ENCODE measurements at regions not wholly inside any gene's neighbourhood (a gene's known extent, or its start where the extent isn't known, plus 50 kb on each side); places are given as distances from the start of the nearest gene placed in this dataset.

DNA sequence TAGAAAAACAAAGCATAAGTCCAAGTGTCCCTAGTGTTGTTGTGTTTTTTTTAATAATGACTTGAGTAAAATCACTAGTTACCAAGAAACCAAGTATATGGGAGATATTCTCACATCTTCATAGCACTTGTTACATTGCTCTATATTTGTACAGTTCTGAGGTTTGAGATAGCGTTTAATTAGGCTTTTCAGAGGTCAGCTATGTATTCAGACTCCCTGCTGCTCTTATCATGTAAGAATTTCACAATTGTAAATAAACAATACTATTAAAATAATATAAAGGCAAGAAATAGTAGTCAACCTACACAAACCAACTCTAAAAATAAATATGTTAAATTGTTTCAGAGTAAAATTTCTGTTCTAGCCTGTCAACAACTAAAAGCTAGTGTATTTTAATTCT lies 761.9 kb upstream of the FAM174A start (continued):
- TF ChIP-seq, protein P1, sequence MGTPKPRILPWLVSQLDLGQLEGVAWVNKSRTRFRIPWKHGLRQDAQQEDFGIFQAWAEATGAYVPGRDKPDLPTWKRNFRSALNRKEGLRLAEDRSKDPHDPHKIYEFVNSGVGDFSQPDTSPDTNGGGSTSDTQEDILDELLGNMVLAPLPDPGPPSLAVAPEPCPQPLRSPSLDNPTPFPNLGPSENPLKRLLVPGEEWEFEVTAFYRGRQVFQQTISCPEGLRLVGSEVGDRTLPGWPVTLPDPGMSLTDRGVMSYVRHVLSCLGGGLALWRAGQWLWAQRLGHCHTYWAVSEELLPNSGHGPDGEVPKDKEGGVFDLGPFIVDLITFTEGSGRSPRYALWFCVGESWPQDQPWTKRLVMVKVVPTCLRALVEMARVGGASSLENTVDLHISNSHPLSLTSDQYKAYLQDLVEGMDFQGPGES (IDR thresholded peaks at IDR 0.05; ENCODE audit: low read depth, low read length) = no peak
- TF ChIP-seq, protein P2, sequence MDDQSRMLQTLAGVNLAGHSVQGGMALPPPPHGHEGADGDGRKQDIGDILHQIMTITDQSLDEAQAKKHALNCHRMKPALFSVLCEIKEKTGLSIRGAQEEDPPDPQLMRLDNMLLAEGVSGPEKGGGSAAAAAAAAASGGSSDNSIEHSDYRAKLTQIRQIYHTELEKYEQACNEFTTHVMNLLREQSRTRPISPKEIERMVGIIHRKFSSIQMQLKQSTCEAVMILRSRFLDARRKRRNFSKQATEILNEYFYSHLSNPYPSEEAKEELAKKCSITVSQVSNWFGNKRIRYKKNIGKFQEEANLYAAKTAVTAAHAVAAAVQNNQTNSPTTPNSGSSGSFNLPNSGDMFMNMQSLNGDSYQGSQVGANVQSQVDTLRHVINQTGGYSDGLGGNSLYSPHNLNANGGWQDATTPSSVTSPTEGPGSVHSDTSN (IDR thresholded peaks at IDR 0.05) = no peak
- TF ChIP-seq RCOR1 (IDR thresholded peaks at IDR 0.05; ENCODE audit: low read length) = no peak
- TF ChIP-seq, protein P3, sequence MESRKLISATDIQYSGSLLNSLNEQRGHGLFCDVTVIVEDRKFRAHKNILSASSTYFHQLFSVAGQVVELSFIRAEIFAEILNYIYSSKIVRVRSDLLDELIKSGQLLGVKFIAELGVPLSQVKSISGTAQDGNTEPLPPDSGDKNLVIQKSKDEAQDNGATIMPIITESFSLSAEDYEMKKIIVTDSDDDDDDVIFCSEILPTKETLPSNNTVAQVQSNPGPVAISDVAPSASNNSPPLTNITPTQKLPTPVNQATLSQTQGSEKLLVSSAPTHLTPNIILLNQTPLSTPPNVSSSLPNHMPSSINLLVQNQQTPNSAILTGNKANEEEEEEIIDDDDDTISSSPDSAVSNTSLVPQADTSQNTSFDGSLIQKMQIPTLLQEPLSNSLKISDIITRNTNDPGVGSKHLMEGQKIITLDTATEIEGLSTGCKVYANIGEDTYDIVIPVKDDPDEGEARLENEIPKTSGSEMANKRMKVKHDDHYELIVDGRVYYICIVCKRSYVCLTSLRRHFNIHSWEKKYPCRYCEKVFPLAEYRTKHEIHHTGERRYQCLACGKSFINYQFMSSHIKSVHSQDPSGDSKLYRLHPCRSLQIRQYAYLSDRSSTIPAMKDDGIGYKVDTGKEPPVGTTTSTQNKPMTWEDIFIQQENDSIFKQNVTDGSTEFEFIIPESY (IDR thresholded peaks at IDR 0.05; ENCODE audit: borderline replicate concordance, low read depth) = no peak
- TF ChIP-seq MEF2A (IDR thresholded peaks at IDR 0.05; ENCODE audit: borderline replicate concordance, low read depth) = no peak
- TF ChIP-seq TCF12 (IDR thresholded peaks at IDR 0.05) = no peak
- TF ChIP-seq, protein P4, sequence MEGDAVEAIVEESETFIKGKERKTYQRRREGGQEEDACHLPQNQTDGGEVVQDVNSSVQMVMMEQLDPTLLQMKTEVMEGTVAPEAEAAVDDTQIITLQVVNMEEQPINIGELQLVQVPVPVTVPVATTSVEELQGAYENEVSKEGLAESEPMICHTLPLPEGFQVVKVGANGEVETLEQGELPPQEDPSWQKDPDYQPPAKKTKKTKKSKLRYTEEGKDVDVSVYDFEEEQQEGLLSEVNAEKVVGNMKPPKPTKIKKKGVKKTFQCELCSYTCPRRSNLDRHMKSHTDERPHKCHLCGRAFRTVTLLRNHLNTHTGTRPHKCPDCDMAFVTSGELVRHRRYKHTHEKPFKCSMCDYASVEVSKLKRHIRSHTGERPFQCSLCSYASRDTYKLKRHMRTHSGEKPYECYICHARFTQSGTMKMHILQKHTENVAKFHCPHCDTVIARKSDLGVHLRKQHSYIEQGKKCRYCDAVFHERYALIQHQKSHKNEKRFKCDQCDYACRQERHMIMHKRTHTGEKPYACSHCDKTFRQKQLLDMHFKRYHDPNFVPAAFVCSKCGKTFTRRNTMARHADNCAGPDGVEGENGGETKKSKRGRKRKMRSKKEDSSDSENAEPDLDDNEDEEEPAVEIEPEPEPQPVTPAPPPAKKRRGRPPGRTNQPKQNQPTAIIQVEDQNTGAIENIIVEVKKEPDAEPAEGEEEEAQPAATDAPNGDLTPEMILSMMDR (IDR thresholded peaks at IDR 0.05) = no peak
- no peak for TF ChIP-seq RFX5 (IDR thresholded peaks at IDR 0.05; ENCODE audit: low read length)
- no peak for TF ChIP-seq RAD21 (IDR thresholded peaks at IDR 0.05; ENCODE audit: low read length)
- TF ChIP-seq, protein P5, sequence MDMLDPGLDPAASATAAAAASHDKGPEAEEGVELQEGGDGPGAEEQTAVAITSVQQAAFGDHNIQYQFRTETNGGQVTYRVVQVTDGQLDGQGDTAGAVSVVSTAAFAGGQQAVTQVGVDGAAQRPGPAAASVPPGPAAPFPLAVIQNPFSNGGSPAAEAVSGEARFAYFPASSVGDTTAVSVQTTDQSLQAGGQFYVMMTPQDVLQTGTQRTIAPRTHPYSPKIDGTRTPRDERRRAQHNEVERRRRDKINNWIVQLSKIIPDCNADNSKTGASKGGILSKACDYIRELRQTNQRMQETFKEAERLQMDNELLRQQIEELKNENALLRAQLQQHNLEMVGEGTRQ (IDR thresholded peaks at IDR 0.05; ENCODE audit: borderline replicate concordance, low read depth, low read length) = no peak

DNA sequence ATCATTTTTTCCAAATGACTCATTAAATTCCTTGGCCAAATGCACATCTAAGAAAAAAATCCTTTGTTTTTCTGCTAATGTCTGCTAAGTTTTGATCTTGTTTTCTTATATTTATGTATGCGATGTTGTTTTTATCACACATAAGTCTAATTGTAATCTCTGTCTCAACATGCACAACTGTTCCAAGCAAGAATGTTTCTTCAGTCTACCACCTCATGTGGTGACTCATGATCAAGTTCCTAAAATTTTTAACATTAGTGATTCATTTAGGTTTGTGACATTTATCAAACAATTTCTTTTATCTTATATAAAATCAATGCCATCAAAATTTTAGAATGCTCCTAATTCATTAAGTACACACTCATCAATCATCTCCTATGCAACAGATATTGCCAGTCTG lies 763.9 kb upstream of the FAM174A start:
- H2AFZ ChIP-seq (ENCODE audit: low read depth) = no peak overlapping the region
- no peaks in the 10 kb centered on the region for H3K9me3 ChIP-seq
- H3K9me2 ChIP-seq = no peaks in the 10 kb centered on the region
- CTCF ChIA-PET = no interaction called here
- no peaks in the 10 kb centered on the region for H3K4me1 ChIP-seq (ENCODE audit: control insufficient read depth in 1 of 2, insufficient read depth in 2 of 2, low read depth in 1 of 2, low read length in 1 of 2)
- WGBS (ENCODE audit: low lambda C conversion rate) = 47% methylated on average over 1 of the region's 1 CpG
- no peak overlapping the region for H3K9ac ChIP-seq
- no peak for DNase-seq
- H4K20me1 ChIP-seq (ENCODE audit: insufficient read depth) = no peaks in the 10 kb centered on the region
- no peaks in the 10 kb centered on the region for H3K27me3 ChIP-seq (ENCODE audit: insufficient read depth)
- no peak overlapping the region for H3K4me3 ChIP-seq (ENCODE audit: low read depth in 2 of 2, low read length in 1 of 2)
- POLR2A ChIA-PET = no interaction called here
- no peaks in the 10 kb centered on the region for H3K36me3 ChIP-seq (replicated peaks in 1 of 2; ENCODE audit: control insufficient read depth in 1 of 2, insufficient read depth in 2 of 2, low read length in 1 of 2)
- H3K79me2 ChIP-seq (ENCODE audit: insufficient read depth) = no peaks in the 10 kb centered on the region
- no peak overlapping the region for H3K4me2 ChIP-seq
- H3K27ac ChIP-seq (ENCODE audit: low read depth in 2 of 2, low read length in 1 of 2) = no peak overlapping the region
- H3F3A ChIP-seq (replicated peaks; ENCODE audit: insufficient read depth) = no peaks in the 10 kb centered on the region
- TF ChIP-seq, protein P6, sequence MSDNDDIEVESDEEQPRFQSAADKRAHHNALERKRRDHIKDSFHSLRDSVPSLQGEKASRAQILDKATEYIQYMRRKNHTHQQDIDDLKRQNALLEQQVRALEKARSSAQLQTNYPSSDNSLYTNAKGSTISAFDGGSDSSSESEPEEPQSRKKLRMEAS (IDR thresholded peaks at IDR 0.05; ENCODE audit: low read depth) = no peak
- TF ChIP-seq FOXM1 (IDR thresholded peaks at IDR 0.05; ENCODE audit: low read depth) = no peak
- TF ChIP-seq YY1 (IDR thresholded peaks at IDR 0.05; ENCODE audit: low read depth) = no peak
- TF ChIP-seq CHD2 (IDR thresholded peaks at IDR 0.05; ENCODE audit: low read length, partially characterized antibody) = no peak
- no peak for TF ChIP-seq TAF1 (IDR thresholded peaks at IDR 0.05; ENCODE audit: borderline replicate concordance, low read depth, low read length)
- TF ChIP-seq, protein P7, sequence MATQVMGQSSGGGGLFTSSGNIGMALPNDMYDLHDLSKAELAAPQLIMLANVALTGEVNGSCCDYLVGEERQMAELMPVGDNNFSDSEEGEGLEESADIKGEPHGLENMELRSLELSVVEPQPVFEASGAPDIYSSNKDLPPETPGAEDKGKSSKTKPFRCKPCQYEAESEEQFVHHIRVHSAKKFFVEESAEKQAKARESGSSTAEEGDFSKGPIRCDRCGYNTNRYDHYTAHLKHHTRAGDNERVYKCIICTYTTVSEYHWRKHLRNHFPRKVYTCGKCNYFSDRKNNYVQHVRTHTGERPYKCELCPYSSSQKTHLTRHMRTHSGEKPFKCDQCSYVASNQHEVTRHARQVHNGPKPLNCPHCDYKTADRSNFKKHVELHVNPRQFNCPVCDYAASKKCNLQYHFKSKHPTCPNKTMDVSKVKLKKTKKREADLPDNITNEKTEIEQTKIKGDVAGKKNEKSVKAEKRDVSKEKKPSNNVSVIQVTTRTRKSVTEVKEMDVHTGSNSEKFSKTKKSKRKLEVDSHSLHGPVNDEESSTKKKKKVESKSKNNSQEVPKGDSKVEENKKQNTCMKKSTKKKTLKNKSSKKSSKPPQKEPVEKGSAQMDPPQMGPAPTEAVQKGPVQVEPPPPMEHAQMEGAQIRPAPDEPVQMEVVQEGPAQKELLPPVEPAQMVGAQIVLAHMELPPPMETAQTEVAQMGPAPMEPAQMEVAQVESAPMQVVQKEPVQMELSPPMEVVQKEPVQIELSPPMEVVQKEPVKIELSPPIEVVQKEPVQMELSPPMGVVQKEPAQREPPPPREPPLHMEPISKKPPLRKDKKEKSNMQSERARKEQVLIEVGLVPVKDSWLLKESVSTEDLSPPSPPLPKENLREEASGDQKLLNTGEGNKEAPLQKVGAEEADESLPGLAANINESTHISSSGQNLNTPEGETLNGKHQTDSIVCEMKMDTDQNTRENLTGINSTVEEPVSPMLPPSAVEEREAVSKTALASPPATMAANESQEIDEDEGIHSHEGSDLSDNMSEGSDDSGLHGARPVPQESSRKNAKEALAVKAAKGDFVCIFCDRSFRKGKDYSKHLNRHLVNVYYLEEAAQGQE (IDR thresholded peaks at IDR 0.05; ENCODE audit: low read depth, low read length) = no peak
- no peak for TF ChIP-seq JUND (IDR thresholded peaks at IDR 0.05)
- TF ChIP-seq FOXJ3 (CRISPR knock-in tag; IDR thresholded peaks at IDR 0.05) = no peak
- no peak for TF ChIP-seq SMC3 (IDR thresholded peaks at IDR 0.05; ENCODE audit: low read depth, low read length)
- no peak for TF ChIP-seq ELF1 (IDR thresholded peaks at IDR 0.05)
- no peak for TF ChIP-seq FOSL2 (IDR thresholded peaks at IDR 0.05; ENCODE audit: borderline replicate concordance, low read depth)

All from SK-N-SH (cell line).